IMR-90 (cell line): ENCODE measurements at regions not wholly inside any gene's neighbourhood (a gene's known extent, or its start where the extent isn't known, plus 50 kb on each side); places are given as distances from the start of the nearest gene placed in this dataset.

Experiments used
- ATAC-seq: fragments of 200-7000 bp; cut with Tn5 transposase; 2 replicates; pipeline ENCODE4 v1.9.1; 2020; ENCODE audit warnings: low read depth, mild to moderate bottlenecking, moderate library complexity
- BruUV-seq: library from RNA; stranded (reverse); fragments of 400-500 nt; replicated peaks from 2 replicates; lab custom pipeline; 2021; lab: Mats Ljungman, UMichigan
- CTCF ChIA-PET: fragments of 300-600 bp; formaldehyde crosslinking; extraction: SDS; loops from one replicate; lab custom pipeline; 2021; ENCODE audit warnings: antibody characterized with exemption; lab: Yijun Ruan, JAX
- POLR2A ChIA-PET: fragments of 300-600 bp; sonication (Branson Sonifier 250); formaldehyde crosslinking; loops from one replicate; lab custom pipeline; 2022; ENCODE audit warnings: antibody characterized with exemption; ENCODE audit not compliant: unreplicated experiment; lab: Charles Lee
- DNase-seq: peaks from one replicate; pipeline ENCODE4 v3.0.0; 2013
- H2AFZ ChIP-seq: replicated peaks from 2 replicates; pipeline ENCODE3; 2013; ENCODE audit warnings: low read length, mild to moderate bottlenecking; ENCODE audit not compliant: poor library complexity
- H2AK5ac ChIP-seq: 2 replicates; pipeline ENCODE4 v1.6.1; 2013; ENCODE audit warnings: low read depth, low read length, inconsistent platforms
- H2AK9ac ChIP-seq: replicated peaks from 2 replicates; pipeline ENCODE3; 2013; ENCODE audit warnings: mild to moderate bottlenecking, low read depth, low read length, moderate library complexity; ENCODE audit not compliant: poor library complexity
- H2BK120ac ChIP-seq: 2 replicates; pipeline ENCODE4 v1.6.1; 2013; ENCODE audit warnings: low read depth, low read length, inconsistent platforms
- H2BK15ac ChIP-seq: 3 replicates; pipeline ENCODE4 v1.6.1; 2013; ENCODE audit warnings: low read depth, low read length, inconsistent platforms
- H2BK20ac ChIP-seq: 2 replicates; pipeline ENCODE4 v1.6.1; 2013; ENCODE audit warnings: low read depth, mild to moderate bottlenecking, inconsistent platforms, low read length, moderate library complexity
- H2BK5ac ChIP-seq: 2 replicates; pipeline ENCODE4 v1.6.1; 2013; ENCODE audit warnings: mild to moderate bottlenecking, low read depth, low read length, inconsistent platforms; ENCODE audit not compliant: poor library complexity, severe bottlenecking
- H3K14ac ChIP-seq: replicated peaks from 2 replicates; pipeline ENCODE4 v1.6.1; 2013; ENCODE audit warnings: low read depth, low read length, inconsistent platforms
- H3K18ac ChIP-seq: 2 replicates; pipeline ENCODE4 v1.6.1; 2013; ENCODE audit warnings: low read depth, low read length, control low read depth
- H3K23ac ChIP-seq: 2 replicates; pipeline ENCODE4 v1.6.1; 2013; ENCODE audit warnings: low read depth, low read length, inconsistent platforms
- H3K27ac ChIP-seq: 2 replicates; pipeline ENCODE4 v1.5.1; 2013; ENCODE audit warnings: mild to moderate bottlenecking, control low read depth, low read length; ENCODE audit not compliant: insufficient read depth
- H3K27me3 ChIP-seq: 2 replicates; pipeline ENCODE4 v1.6.1; 2013; ENCODE audit warnings: low read length; ENCODE audit not compliant: control insufficient read depth, insufficient read depth
- H3K36me3 ChIP-seq: 2 replicates; pipeline ENCODE4 v1.6.1; 2013; ENCODE audit warnings: low read length, mixed read lengths; ENCODE audit not compliant: control insufficient read depth, insufficient read depth
- H3K4ac ChIP-seq: 2 replicates; pipeline ENCODE4 v1.6.1; 2013; ENCODE audit warnings: low read depth, low read length, inconsistent platforms
- H3K4me1 ChIP-seq: 2 replicates; pipeline ENCODE4 v1.6.1; 2013; ENCODE audit warnings: low read length, mixed read lengths; ENCODE audit not compliant: control insufficient read depth, insufficient read depth
- H3K4me2 ChIP-seq: 2 replicates; pipeline ENCODE4 v1.6.1; 2013; ENCODE audit warnings: low read depth, mild to moderate bottlenecking, control low read depth, low read length, moderate library complexity
- H3K4me3 ChIP-seq: 2 replicates; pipeline ENCODE4 v1.5.1; 2013; ENCODE audit warnings: low read depth, mild to moderate bottlenecking, control low read depth, low read length, moderate library complexity; ENCODE audit not compliant: insufficient read depth
- H3K56ac ChIP-seq: 2 replicates; pipeline ENCODE4 v1.6.1; 2013; ENCODE audit warnings: low read length, inconsistent platforms; ENCODE audit not compliant: insufficient read depth; ENCODE audit errors: extremely low read depth
- H3K79me1 ChIP-seq, 2 experiments: 2 replicates each; pipeline ENCODE4 v1.6.1; 2013; ENCODE audit warnings: low read length in 2 of 2, inconsistent platforms in 1 of 2, low read depth in 1 of 2
- H3K9ac ChIP-seq: 2 replicates; pipeline ENCODE4 v1.6.1; 2013; ENCODE audit warnings: low read depth, low read length, control low read depth
- H3K9me1 ChIP-seq: 2 replicates; pipeline ENCODE4 v1.6.1; 2013; ENCODE audit warnings: low read length, inconsistent platforms; ENCODE audit not compliant: insufficient read depth
- H3K9me3 ChIP-seq: 2 replicates; pipeline ENCODE4 v1.6.1; 2013; ENCODE audit warnings: low read length; ENCODE audit not compliant: control insufficient read depth, insufficient read depth
- H4K20me1 ChIP-seq: 2 replicates; pipeline ENCODE4 v1.6.1; 2013; ENCODE audit warnings: low read length, inconsistent platforms; ENCODE audit not compliant: insufficient read depth
- H4K5ac ChIP-seq: 2 replicates; pipeline ENCODE4 v1.6.1; 2013; ENCODE audit warnings: mild to moderate bottlenecking, low read depth, low read length, control low read depth
- H4K8ac ChIP-seq, 2 experiments: 2 replicates each; pipeline ENCODE4 v1.6.1; 2013; ENCODE audit warnings: low read depth in 2 of 2, low read length in 2 of 2, control low read depth in 1 of 2, inconsistent platforms in 1 of 2
- H4K91ac ChIP-seq: 2 replicates; pipeline ENCODE4 v1.6.1; 2013; ENCODE audit warnings: low read depth, low read length, inconsistent platforms; ENCODE audit not compliant: insufficient read depth
- BHLHE40 ChIP-seq: fragments of 150-350 bp; IDR thresholded peaks from 2 replicates; pipeline ENCODE4 v1.6.1; 2016; ENCODE audit warnings: mild to moderate bottlenecking, low read depth, low read length
- CEBPB ChIP-seq: IDR thresholded peaks from 2 replicates; pipeline ENCODE4 v1.6.1; 2012; ENCODE audit warnings: low read depth, low read length, improper control_type of control experiment
- MAFK ChIP-seq: IDR thresholded peaks from 2 replicates; pipeline ENCODE4 v1.6.1; 2012; ENCODE audit warnings: low read depth, low read length, improper control_type of control experiment
- MAZ ChIP-seq: IDR thresholded peaks from 2 replicates; pipeline ENCODE4 v1.6.1; 2012; ENCODE audit warnings: low read depth, mild to moderate bottlenecking, low read length, improper control_type of control experiment, moderate library complexity, borderline replicate concordance
- NFE2L2 ChIP-seq: fragments of 150-350 bp; IDR thresholded peaks from 2 replicates; pipeline ENCODE4 v1.6.1; 2016; ENCODE audit warnings: low read depth, mild to moderate bottlenecking, low read length
- RCOR1 ChIP-seq: IDR thresholded peaks from 2 replicates; pipeline ENCODE4 v1.6.1; 2012; ENCODE audit warnings: mild to moderate bottlenecking, low read length, improper control_type of control experiment; ENCODE audit not compliant: insufficient replicate concordance
- WGBS, 2 experiments: methylation state at CpG; one replicate each; pipeline versions ENCODE4 v1.1.5 to v1.1.7; 2013; ENCODE audit warnings: missing lambda C conversion rate in 2 of 2; ENCODE audit not compliant: insufficient read length in 1 of 2; ENCODE audit errors: extremely low coverage in 2 of 2; 5-methylcytosine and 5-hydroxymethylcytosine counted together
- dilution Hi-C: fragments of 300-500 bp; cut with HindIII; formaldehyde crosslinking; loops from one replicate; pipeline ENCODE4 v1.14.3; 2018; ENCODE audit warnings: low sequenced_read_pairs; ENCODE audit not compliant: unreplicated experiment
- in situ Hi-C: fragments of 300-500 bp; cut with MboI; formaldehyde crosslinking; loops from 3 replicates; pipeline ENCODE4 v1.14.3; 2019; ENCODE audit warnings: low sequenced_read_pairs, inconsistent platforms, mixed read lengths
- intact Hi-C: fragments of 100-400 bp; cut with micrococcal nuclease; formaldehyde crosslinking; loops from 2 replicates; pipeline ENCODE4 v1.10.0; 2022

DNA sequence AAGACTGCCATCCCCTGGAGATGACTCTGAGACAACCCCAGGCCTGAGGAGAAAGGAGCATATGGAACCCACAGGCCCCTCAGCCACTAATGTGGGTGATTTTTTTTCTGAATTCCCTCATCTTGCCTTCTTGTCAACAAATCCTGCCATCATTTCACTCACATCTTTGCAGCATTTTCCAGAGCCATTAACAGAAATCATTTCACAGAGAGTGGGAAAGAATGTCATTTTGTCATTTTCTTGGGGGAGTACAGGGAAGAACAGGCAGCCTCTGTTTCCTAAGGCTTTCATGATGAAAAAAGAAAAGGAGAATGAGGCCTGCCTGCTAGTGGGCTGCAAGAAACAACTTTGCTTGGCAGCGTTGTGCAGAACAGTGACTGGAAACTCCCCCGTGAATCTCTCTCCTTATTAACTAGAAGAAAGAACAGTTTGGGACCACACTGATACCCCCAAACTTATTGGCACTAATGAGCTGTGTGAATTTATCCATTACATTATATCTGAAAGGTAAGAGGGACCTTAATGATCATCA lies 1464.6 kb upstream of the CELF4 start:
- intact Hi-C loops (no loop called here), in situ Hi-C loops (no loop called here), dilution Hi-C loops (no loop called here)
- H4K91ac ChIP-seq: no peak overlapping the region
- no peaks in the 10 kb centered on the region for H3K79me1 ChIP-seq
- no peaks in the 10 kb centered on the region for H3K4me1 ChIP-seq
- H3K4me2 ChIP-seq: no peak overlapping the region
- H2BK120ac ChIP-seq: no peak overlapping the region
- H3K27ac ChIP-seq: no peak overlapping the region
- H2BK15ac ChIP-seq: no peak overlapping the region
- DNase-seq (no peak), ATAC-seq (no peak)
- H3K27me3 ChIP-seq: no peaks in the 10 kb centered on the region
- H2AK5ac ChIP-seq: no peak overlapping the region
- H2AFZ ChIP-seq: no peak overlapping the region
- H3K4ac ChIP-seq: no peak overlapping the region
- no peak overlapping the region for H3K9ac ChIP-seq
- no CpG with 5 or more reads among the region's 2 CpGs for WGBS, 2 experiments
- no peak overlapping the region for H2BK20ac ChIP-seq
- no peak overlapping the region for H4K5ac ChIP-seq
- no peak overlapping the region for H3K23ac ChIP-seq
- TF ChIP-seq BHLHE40 (no peak), CEBPB (no peak), MAZ (no peak), RCOR1 (no peak), MAFK (no peak), NFE2L2 (no peak)
- no peak overlapping the region for H3K14ac ChIP-seq
- no peaks in the 10 kb centered on the region for H4K20me1 ChIP-seq
- no peak overlapping the region for H3K4me3 ChIP-seq
- BruUV-seq: no TSS peak
- H3K9me1 ChIP-seq: no peaks in the 10 kb centered on the region
- H3K56ac ChIP-seq: no peak overlapping the region
- POLR2A ChIA-PET: no interaction called here
- CTCF ChIA-PET: no interaction called here
- no peak overlapping the region for H4K8ac ChIP-seq
- H3K9me3 ChIP-seq: no peaks in the 10 kb centered on the region
- H3K18ac ChIP-seq: no peak overlapping the region
- no peak overlapping the region for H2AK9ac ChIP-seq
- no peak overlapping the region for H2BK5ac ChIP-seq
- no peaks in the 10 kb centered on the region for H3K36me3 ChIP-seq
